Stimulated activated naive CD8-positive, alpha-beta T cell treated with anti-CD3 and anti-CD28 coated beads, Interleukin-15, Interleukin-2, amounts not matched to agents 100 ng/mL and 50 ng/mL, for 24 hours (primary cell): ENCODE measurements at regions not wholly inside any gene's neighbourhood (a gene's known extent, or its start where the extent isn't known, plus 50 kb on each side); places are given as distances from the start of the nearest gene placed in this dataset.
A peak's percentile ranks its signal among the peaks of the same experiment; 100 is the strongest.

Source experiments
- H3K27ac Mint-ChIP-seq: one replicate; pipeline ENCODE4 v1.8.0; 2021; ENCODE audit warnings: mild to moderate bottlenecking, mixed read lengths
- H3K27me3 Mint-ChIP-seq: one replicate; pipeline ENCODE4 v1.8.0; 2021; ENCODE audit warnings: mixed read lengths
- H3K36me3 Mint-ChIP-seq: one replicate; pipeline ENCODE4 v1.8.0; 2021; ENCODE audit warnings: low read depth, mixed read lengths
- H3K4me1 Mint-ChIP-seq: one replicate; pipeline ENCODE4 v1.8.0; 2021; ENCODE audit warnings: low read depth, mixed read lengths
- H3K4me3 Mint-ChIP-seq: one replicate; pipeline ENCODE4 v1.8.0; 2021; ENCODE audit warnings: mild to moderate bottlenecking, mixed read lengths
- H3K9me3 Mint-ChIP-seq: one replicate; pipeline ENCODE4 v1.8.0; 2021; ENCODE audit warnings: mixed read lengths

GRCh38 chr9:99307851-99308250, 85.8 kb downstream of the SEC61B start:
- Mint-ChIP-seq H3K4me3 (no peak overlapping the region), H3K9me3 (no peaks in the 10 kb centered on the region), H3K4me1 (no peaks in the 10 kb centered on the region), H3K27me3 (no peaks in the 10 kb centered on the region), H3K36me3 (no peaks in the 10 kb centered on the region), H3K27ac (no peak overlapping the region)

- no peak overlapping the region for H3K27ac Mint-ChIP-seq
- H3K27me3 Mint-ChIP-seq, result peaks cover under 1% of the 10 kb centered on the region
- H3K36me3 Mint-ChIP-seq, result no peaks in the 10 kb centered on the region
- H3K9me3 Mint-ChIP-seq, result no peaks in the 10 kb centered on the region
- no peak overlapping the region for H3K4me3 Mint-ChIP-seq
- no peaks in the 10 kb centered on the region for H3K4me1 Mint-ChIP-seq
Observed at GRCh38 chr9:99309141-99309939, 87.3 kb downstream of the SEC61B start.

- H3K9me3 Mint-ChIP-seq, result no peaks in the 10 kb centered on the region
- no peak overlapping the region for H3K4me3 Mint-ChIP-seq
- H3K27ac Mint-ChIP-seq, result no peak overlapping the region
- no peaks in the 10 kb centered on the region for H3K36me3 Mint-ChIP-seq
- H3K27me3 Mint-ChIP-seq, result peaks cover 19% of the 10 kb centered on the region
- no peaks in the 10 kb centered on the region for H3K4me1 Mint-ChIP-seq
Observed at GRCh38 chr9:99312736-99313135, 90.7 kb downstream of the SEC61B start.

GRCh38 chr9:99319048-99319447, 97.0 kb downstream of the SEC61B start:
- no peak overlapping the region for H3K27ac Mint-ChIP-seq

DNA sequence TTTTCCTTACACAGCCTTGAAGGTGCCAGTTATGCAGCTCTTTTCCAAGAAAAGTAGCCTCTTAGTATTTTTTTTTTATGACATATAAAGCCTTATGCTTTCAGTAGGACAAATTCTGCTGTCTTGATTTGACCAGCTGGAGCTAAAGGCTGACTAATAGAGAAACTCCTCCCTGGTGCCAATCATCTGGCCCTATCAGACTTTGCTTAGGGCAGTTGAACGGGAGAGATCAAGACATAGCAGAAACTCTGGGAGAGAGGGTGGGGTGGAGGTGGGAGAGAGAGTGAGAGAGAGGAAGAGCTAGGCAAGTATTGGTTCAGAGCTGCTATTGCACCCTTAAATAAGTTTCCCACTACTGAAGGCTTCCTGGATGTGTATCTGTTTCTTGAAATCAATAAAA, 100.2 kb downstream of the SEC61B start:
- peaks cover 33% of the 10 kb centered on the region for H3K27me3 Mint-ChIP-seq
- H3K27ac Mint-ChIP-seq, result no peak overlapping the region
- no peaks in the 10 kb centered on the region for H3K36me3 Mint-ChIP-seq
- H3K4me1 Mint-ChIP-seq, result peaks cover 12% of the 10 kb centered on the region
- H3K9me3 Mint-ChIP-seq, result no peaks in the 10 kb centered on the region
- no peak overlapping the region for H3K4me3 Mint-ChIP-seq

More at GRCh38 chr9:99319048-99319447, 97.0 kb downstream of the SEC61B start:
- Mint-ChIP-seq H3K27me3 (peaks cover 41% of the 10 kb centered on the region), H3K9me3 (no peaks in the 10 kb centered on the region), H3K4me1 (no peaks in the 10 kb centered on the region), H3K4me3 (no peak overlapping the region), H3K36me3 (no peaks in the 10 kb centered on the region)

- peak overlapping the region; percentile 38 for H3K27ac Mint-ChIP-seq
- peaks cover 12% of the 10 kb centered on the region for H3K4me1 Mint-ChIP-seq
- H3K4me3 Mint-ChIP-seq, result no peak overlapping the region
- no peaks in the 10 kb centered on the region for H3K9me3 Mint-ChIP-seq
- peaks cover 20% of the 10 kb centered on the region for H3K27me3 Mint-ChIP-seq
- no peaks in the 10 kb centered on the region for H3K36me3 Mint-ChIP-seq
Observed at GRCh38 chr9:99326112-99326916, 104.2 kb downstream of the SEC61B start.

DNA sequence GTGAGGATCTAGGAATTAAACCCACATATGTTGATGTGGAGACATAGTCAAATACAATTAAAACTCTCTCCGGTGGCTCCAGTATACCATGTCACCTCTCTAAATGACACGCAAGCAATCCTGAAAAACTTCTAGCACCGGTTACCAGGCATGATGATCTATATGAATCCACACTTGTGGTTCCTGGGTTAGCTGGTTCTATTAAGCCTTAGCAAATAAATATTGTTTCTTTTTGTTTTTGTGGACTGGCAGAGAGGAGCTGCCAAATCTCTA, 104.8 kb downstream of the SEC61B start:
- Mint-ChIP-seq H3K4me1 (peaks cover 12% of the 10 kb centered on the region), H3K27ac (peak overlapping the region; percentile 38), H3K4me3 (no peak overlapping the region), H3K9me3 (no peaks in the 10 kb centered on the region), H3K27me3 (peaks cover 15% of the 10 kb centered on the region), H3K36me3 (no peaks in the 10 kb centered on the region)

DNA sequence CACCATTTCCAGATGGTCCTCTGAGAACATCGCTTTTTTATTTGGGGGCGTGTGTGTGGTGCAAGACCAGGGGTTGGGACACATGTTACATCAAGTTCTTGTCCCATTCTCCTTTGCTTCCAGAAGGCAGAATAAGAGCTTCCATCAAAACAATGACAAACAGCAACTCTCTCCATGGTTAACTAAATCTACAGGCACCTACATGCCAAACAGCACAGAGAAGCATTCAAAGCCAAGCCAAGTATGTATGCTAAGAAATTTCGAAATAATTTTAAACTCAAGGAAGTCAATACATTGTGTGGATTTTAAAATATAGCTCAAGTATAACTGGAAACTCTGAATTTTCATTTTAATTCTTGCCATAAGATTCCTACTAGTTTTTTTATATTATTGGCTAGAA, 105.6 kb downstream of the SEC61B start:
- Mint-ChIP-seq H3K9me3 (no peaks in the 10 kb centered on the region), H3K27me3 (peaks cover 14% of the 10 kb centered on the region), H3K27ac (no peak overlapping the region), H3K4me1 (peaks cover 12% of the 10 kb centered on the region), H3K4me3 (no peak overlapping the region), H3K36me3 (no peaks in the 10 kb centered on the region)

- H3K9me3 Mint-ChIP-seq, result no peaks in the 10 kb centered on the region
- peaks cover 4% of the 10 kb centered on the region for H3K27me3 Mint-ChIP-seq
- H3K36me3 Mint-ChIP-seq, result no peaks in the 10 kb centered on the region
- no peak overlapping the region for H3K27ac Mint-ChIP-seq
- no peaks in the 10 kb centered on the region for H3K4me1 Mint-ChIP-seq
- no peak overlapping the region for H3K4me3 Mint-ChIP-seq
Observed at GRCh38 chr9:99335280-99335679, 113.2 kb downstream of the SEC61B start.

DNA sequence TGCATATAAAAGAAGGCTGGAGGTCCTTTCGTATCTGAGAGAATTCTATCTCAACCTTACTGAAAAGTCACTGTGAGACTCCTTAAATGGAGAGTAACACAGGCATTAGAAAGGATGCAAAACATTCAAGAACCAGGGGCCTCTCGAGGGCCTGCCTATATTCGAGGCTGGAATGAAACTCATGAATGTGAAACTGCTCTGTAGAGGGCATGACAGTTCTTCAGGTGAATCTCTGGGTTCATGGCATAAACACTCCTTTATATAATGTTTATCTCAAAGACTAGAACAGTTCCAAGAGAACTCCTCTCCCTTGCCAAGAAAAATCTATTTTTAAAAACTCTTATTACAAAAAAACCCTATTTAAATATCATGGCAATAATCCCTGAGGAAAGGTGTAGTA, 113.9 kb downstream of the SEC61B start:
- peaks cover 4% of the 10 kb centered on the region for H3K27me3 Mint-ChIP-seq
- H3K36me3 Mint-ChIP-seq, result no peaks in the 10 kb centered on the region
- H3K9me3 Mint-ChIP-seq, result no peaks in the 10 kb centered on the region
- H3K27ac Mint-ChIP-seq, result no peak overlapping the region
- no peak overlapping the region for H3K4me3 Mint-ChIP-seq
- H3K4me1 Mint-ChIP-seq, result no peaks in the 10 kb centered on the region

- no peaks in the 10 kb centered on the region for H3K4me1 Mint-ChIP-seq
- no peaks in the 10 kb centered on the region for H3K36me3 Mint-ChIP-seq
- peaks cover 4% of the 10 kb centered on the region for H3K27me3 Mint-ChIP-seq
- H3K27ac Mint-ChIP-seq, result no peak overlapping the region
- no peaks in the 10 kb centered on the region for H3K9me3 Mint-ChIP-seq
- no peak overlapping the region for H3K4me3 Mint-ChIP-seq
Observed at GRCh38 chr9:99336531-99336930, 114.4 kb downstream of the SEC61B start.

- Mint-ChIP-seq H3K36me3 (no peaks in the 10 kb centered on the region), H3K9me3 (no peaks in the 10 kb centered on the region), H3K27me3 (no peaks in the 10 kb centered on the region), H3K27ac (no peak overlapping the region), H3K4me3 (no peak overlapping the region), H3K4me1 (no peaks in the 10 kb centered on the region)
Observed at GRCh38 chr9:99340281-99340680, 118.2 kb downstream of the SEC61B start.

DNA sequence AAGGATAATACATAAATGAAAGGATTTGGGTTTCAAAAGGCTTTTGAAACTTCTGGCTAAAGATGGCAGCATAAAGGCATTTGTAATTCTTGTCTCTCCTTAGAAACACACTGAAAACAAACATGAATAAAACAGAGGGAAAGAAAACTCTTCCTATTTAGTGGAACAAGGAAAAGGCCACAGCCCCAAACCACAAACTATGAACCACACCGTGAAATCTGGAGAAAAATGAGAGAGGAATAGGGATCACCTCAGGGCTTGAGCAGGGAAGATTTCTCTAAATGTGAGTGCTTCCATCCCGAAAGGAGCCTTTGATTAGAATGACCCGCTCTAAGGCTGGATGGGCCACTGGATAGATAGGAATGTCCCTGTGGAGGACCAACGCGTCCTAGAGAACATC, 119.6 kb downstream of the SEC61B start:
- no peaks in the 10 kb centered on the region for H3K9me3 Mint-ChIP-seq
- peaks cover 4% of the 10 kb centered on the region for H3K27me3 Mint-ChIP-seq
- H3K36me3 Mint-ChIP-seq, result no peaks in the 10 kb centered on the region
- H3K4me3 Mint-ChIP-seq, result no peak overlapping the region
- H3K4me1 Mint-ChIP-seq, result no peaks in the 10 kb centered on the region
- H3K27ac Mint-ChIP-seq, result no peak overlapping the region

DNA sequence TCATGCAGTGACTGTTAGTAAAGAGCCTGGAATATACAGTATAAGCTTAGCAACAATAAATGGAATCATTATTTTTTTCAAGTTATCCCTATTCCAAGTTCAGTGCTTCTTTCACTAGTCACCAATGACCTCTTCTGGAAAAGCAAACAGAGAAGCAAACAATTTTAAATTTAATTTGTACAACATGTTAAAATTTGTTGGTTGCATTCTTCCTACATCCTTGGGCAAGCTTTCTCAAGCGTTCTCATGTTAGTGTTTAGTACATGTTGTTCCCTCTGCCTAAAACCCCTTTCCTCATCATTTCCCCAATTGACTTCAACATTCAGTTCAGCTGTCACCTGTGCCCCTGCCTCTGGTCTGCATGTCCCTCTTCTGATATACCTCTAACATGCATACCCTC, 123.4 kb downstream of the SEC61B start:
- no peak overlapping the region for H3K27ac Mint-ChIP-seq
- no peaks in the 10 kb centered on the region for H3K4me1 Mint-ChIP-seq
- H3K9me3 Mint-ChIP-seq, result no peaks in the 10 kb centered on the region
- peaks cover 7% of the 10 kb centered on the region for H3K27me3 Mint-ChIP-seq
- no peak overlapping the region for H3K4me3 Mint-ChIP-seq
- no peaks in the 10 kb centered on the region for H3K36me3 Mint-ChIP-seq

DNA sequence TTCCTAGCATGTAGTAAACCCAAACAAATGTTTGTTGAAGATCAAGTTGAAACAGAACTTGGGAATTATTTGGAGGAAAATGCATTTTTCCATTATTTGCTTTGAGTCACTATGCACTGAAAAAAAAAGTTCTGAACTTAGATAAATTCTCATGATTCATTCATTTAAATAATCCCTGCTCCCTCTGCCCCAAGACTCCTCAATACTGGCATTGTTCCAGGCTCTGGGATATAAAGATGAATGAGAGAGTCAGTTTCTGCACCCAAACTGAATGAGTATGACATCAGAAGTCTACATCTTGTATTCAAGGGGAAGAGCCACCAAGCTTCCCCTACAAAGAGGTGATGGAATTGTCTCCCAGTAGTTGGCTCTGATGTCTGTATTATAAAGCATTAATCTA, 123.9 kb downstream of the SEC61B start:
- Mint-ChIP-seq H3K4me3 (no peak overlapping the region), H3K27ac (no peak overlapping the region), H3K9me3 (no peaks in the 10 kb centered on the region)

GRCh38 chr9:99347568-99347967, 125.5 kb downstream of the SEC61B start:
- no peak overlapping the region for H3K4me3 Mint-ChIP-seq
- no peak overlapping the region for H3K27ac Mint-ChIP-seq
- no peaks in the 10 kb centered on the region for H3K36me3 Mint-ChIP-seq
- no peaks in the 10 kb centered on the region for H3K4me1 Mint-ChIP-seq
- no peaks in the 10 kb centered on the region for H3K9me3 Mint-ChIP-seq
- peaks cover 7% of the 10 kb centered on the region for H3K27me3 Mint-ChIP-seq

More for the DNA sequence above, 123.9 kb downstream of the SEC61B start:
- Mint-ChIP-seq H3K27me3 (peaks cover 7% of the 10 kb centered on the region), H3K4me1 (no peaks in the 10 kb centered on the region), H3K36me3 (no peaks in the 10 kb centered on the region)
